Activated CD8-positive, alpha-beta memory T cell treated with anti-CD3 and anti-CD28 coated beads, Interleukin-2, amount 10 ng/mL, durations not matched to agents 7 days and 5 days (primary cell): ENCODE measurements at regions not wholly inside any gene's neighbourhood (a gene's known extent, or its start where the extent isn't known, plus 50 kb on each side); places are given as distances from the start of the nearest gene placed in this dataset.

ENCODE experiments used
- ATAC-seq: fragments of 150-1000 bp; cut with Tn5 transposase; one replicate; pipeline ENCODE4 v1.10.0; 2021; ENCODE audit warnings: moderate library complexity
- CTCF ChIA-PET: fragments of 350-600 bp; sonication (Branson Sonifier 250); formaldehyde crosslinking; loops from one replicate; lab custom pipeline; 2021; ENCODE audit warnings: antibody characterized with exemption; lab: Charles Lee
- DNase-seq: peaks from one replicate; pipeline ENCODE4 v3.0.0-alpha.2; 2020
- H3K27ac Mint-ChIP-seq: one replicate; pipeline ENCODE4 v1.8.0; 2021; ENCODE audit warnings: mild to moderate bottlenecking, mixed read lengths
- H3K27me3 Mint-ChIP-seq: one replicate; pipeline ENCODE4 v1.8.0; 2021; ENCODE audit warnings: mixed read lengths
- H3K36me3 Mint-ChIP-seq: one replicate; pipeline ENCODE4 v1.8.0; 2021; ENCODE audit warnings: mild to moderate bottlenecking, mixed read lengths
- H3K4me1 Mint-ChIP-seq: one replicate; pipeline ENCODE4 v1.8.0; 2021; ENCODE audit warnings: mixed read lengths
- H3K4me3 Mint-ChIP-seq: one replicate; pipeline ENCODE4 v1.8.0; 2021; ENCODE audit warnings: mild to moderate bottlenecking, moderate library complexity, mixed read lengths
- H3K9me3 Mint-ChIP-seq: one replicate; pipeline ENCODE4 v1.8.0; 2022; ENCODE audit warnings: low read depth, mixed read lengths

- no peak for DNase-seq
- Mint-ChIP-seq H3K27ac (no peak overlapping the region), H3K4me1 (no peaks in the 10 kb centered on the region), H3K9me3 (no peaks in the 10 kb centered on the region), H3K27me3 (no peaks in the 10 kb centered on the region), H3K36me3 (no peaks in the 10 kb centered on the region), H3K4me3 (no peak overlapping the region)
- no peak for ATAC-seq
- CTCF ChIA-PET: no interaction called here
Measured at GRCh38 chr1:57489358-57490036, 65.6 kb upstream of the DAB1 start.

GRCh38 chr1:57485643-57486042, 61.8 kb upstream of the DAB1 start:
- no peak for DNase-seq
- Mint-ChIP-seq H3K27ac (no peak overlapping the region), H3K4me1 (no peaks in the 10 kb centered on the region), H3K27me3 (no peaks in the 10 kb centered on the region), H3K36me3 (no peaks in the 10 kb centered on the region), H3K4me3 (no peak overlapping the region), H3K9me3 (no peaks in the 10 kb centered on the region)
- CTCF ChIA-PET: no interaction called here
- ATAC-seq: no peak

- no peak overlapping the region for H3K4me3 Mint-ChIP-seq
- ATAC-seq (no peak), DNase-seq (no peak)
- no peaks in the 10 kb centered on the region for H3K36me3 Mint-ChIP-seq
- no peaks in the 10 kb centered on the region for H3K27me3 Mint-ChIP-seq
- CTCF ChIA-PET: no interaction called here
- H3K4me1 Mint-ChIP-seq: no peaks in the 10 kb centered on the region
- no peaks in the 10 kb centered on the region for H3K9me3 Mint-ChIP-seq
- no peak overlapping the region for H3K27ac Mint-ChIP-seq
Measured at GRCh38 chr1:57483954-57484353, 60.1 kb upstream of the DAB1 start.

GRCh38 chr1:57479471-57479870, 55.6 kb upstream of the DAB1 start:
- no peak overlapping the region for H3K4me3 Mint-ChIP-seq
- ATAC-seq (no peak), DNase-seq (no peak)
- no peaks in the 10 kb centered on the region for H3K27me3 Mint-ChIP-seq
- H3K4me1 Mint-ChIP-seq: no peaks in the 10 kb centered on the region
- H3K9me3 Mint-ChIP-seq: no peaks in the 10 kb centered on the region
- H3K27ac Mint-ChIP-seq: no peak overlapping the region
- H3K36me3 Mint-ChIP-seq: no peaks in the 10 kb centered on the region
- CTCF ChIA-PET: no interaction called here

- DNase-seq (no peak), ATAC-seq (no peak)
- Mint-ChIP-seq H3K27me3 (no peaks in the 10 kb centered on the region), H3K4me3 (no peak overlapping the region), H3K36me3 (no peaks in the 10 kb centered on the region), H3K4me1 (no peaks in the 10 kb centered on the region), H3K27ac (no peak overlapping the region), H3K9me3 (no peaks in the 10 kb centered on the region)
- CTCF ChIA-PET: no interaction called here
Measured at GRCh38 chr1:57475366-57475765, 51.5 kb upstream of the DAB1 start.

GRCh38 chr1:57474137-57474750, 50.4 kb upstream of the DAB1 start:
- CTCF ChIA-PET: no interaction called here
- Mint-ChIP-seq H3K4me3 (no peak overlapping the region), H3K9me3 (no peaks in the 10 kb centered on the region), H3K36me3 (no peaks in the 10 kb centered on the region), H3K27ac (no peak overlapping the region), H3K4me1 (no peaks in the 10 kb centered on the region), H3K27me3 (no peaks in the 10 kb centered on the region)
- DNase-seq (no peak), ATAC-seq (no peak)
